Peyer's patch (tissue), 4 donors: ENCODE measurements at regions not wholly inside any gene's neighbourhood (a gene's known extent, or its start where the extent isn't known, plus 50 kb on each side); places are given as distances from the start of the nearest gene placed in this dataset.

Source experiments
- POLR2A ChIP-seq, 2 donors: fragments of 450-650 bp; IDR thresholded peaks; one replicate each; pipeline ENCODE4 v1.5.1; 2017; ENCODE audit warnings: antibody characterized with exemption in 2 of 2, mild to moderate bottlenecking in 2 of 2, moderate library complexity in 2 of 2
- TF ChIP-seq, protein P1 (sequence below), 6 experiments: fragments of 450-650 bp in 4 of 6; fragments of 200-600 bp in 2 of 6; sonication (generic) in 1 of 6; IDR thresholded peaks; one replicate each; pipeline ENCODE4 v1.5.1; 2017 to 2019; ENCODE audit warnings: antibody characterized with exemption in 6 of 6, mild to moderate bottlenecking in 3 of 6, moderate library complexity in 1 of 6

DNA sequence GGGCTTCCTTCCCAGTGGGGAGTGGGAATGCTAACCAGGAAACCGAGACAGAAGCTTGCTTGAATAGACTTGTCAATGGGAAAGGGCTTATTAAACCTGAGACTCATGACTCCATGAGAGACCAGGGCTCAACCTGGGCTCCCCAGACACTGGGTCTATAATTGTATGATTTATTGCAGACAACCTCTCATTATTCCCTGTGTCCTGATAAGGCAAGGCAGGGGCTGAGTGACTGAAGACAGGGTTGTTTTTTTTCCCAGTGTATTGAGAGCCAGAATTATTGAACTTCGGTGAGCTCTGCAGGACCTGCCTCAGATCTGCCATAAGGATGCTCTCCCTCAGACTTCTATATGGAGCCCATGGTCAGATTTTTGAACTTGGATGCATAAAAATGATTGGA, 79.5 kb upstream of the KLHL25 start:
- TF ChIP-seq POLR2A (IDR thresholded peaks at IDR 0.05): no peak
- TF ChIP-seq, protein P1, sequence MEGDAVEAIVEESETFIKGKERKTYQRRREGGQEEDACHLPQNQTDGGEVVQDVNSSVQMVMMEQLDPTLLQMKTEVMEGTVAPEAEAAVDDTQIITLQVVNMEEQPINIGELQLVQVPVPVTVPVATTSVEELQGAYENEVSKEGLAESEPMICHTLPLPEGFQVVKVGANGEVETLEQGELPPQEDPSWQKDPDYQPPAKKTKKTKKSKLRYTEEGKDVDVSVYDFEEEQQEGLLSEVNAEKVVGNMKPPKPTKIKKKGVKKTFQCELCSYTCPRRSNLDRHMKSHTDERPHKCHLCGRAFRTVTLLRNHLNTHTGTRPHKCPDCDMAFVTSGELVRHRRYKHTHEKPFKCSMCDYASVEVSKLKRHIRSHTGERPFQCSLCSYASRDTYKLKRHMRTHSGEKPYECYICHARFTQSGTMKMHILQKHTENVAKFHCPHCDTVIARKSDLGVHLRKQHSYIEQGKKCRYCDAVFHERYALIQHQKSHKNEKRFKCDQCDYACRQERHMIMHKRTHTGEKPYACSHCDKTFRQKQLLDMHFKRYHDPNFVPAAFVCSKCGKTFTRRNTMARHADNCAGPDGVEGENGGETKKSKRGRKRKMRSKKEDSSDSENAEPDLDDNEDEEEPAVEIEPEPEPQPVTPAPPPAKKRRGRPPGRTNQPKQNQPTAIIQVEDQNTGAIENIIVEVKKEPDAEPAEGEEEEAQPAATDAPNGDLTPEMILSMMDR (IDR thresholded peaks at IDR 0.05): no peak
